HG02588 (cell line): ENCODE measurements at regions not wholly inside any gene's neighbourhood (a gene's known extent, or its start where the extent isn't known, plus 50 kb on each side); places are given as distances from the start of the nearest gene placed in this dataset.

ENCODE experiments used
- ATAC-seq: cut with Tn5 transposase; IDR thresholded peaks from one replicate; pipeline ENCODE4 v1.9.1; 2021; ENCODE audit warnings: mild to moderate bottlenecking, moderate library complexity; ENCODE audit not compliant: unreplicated experiment

DNA sequence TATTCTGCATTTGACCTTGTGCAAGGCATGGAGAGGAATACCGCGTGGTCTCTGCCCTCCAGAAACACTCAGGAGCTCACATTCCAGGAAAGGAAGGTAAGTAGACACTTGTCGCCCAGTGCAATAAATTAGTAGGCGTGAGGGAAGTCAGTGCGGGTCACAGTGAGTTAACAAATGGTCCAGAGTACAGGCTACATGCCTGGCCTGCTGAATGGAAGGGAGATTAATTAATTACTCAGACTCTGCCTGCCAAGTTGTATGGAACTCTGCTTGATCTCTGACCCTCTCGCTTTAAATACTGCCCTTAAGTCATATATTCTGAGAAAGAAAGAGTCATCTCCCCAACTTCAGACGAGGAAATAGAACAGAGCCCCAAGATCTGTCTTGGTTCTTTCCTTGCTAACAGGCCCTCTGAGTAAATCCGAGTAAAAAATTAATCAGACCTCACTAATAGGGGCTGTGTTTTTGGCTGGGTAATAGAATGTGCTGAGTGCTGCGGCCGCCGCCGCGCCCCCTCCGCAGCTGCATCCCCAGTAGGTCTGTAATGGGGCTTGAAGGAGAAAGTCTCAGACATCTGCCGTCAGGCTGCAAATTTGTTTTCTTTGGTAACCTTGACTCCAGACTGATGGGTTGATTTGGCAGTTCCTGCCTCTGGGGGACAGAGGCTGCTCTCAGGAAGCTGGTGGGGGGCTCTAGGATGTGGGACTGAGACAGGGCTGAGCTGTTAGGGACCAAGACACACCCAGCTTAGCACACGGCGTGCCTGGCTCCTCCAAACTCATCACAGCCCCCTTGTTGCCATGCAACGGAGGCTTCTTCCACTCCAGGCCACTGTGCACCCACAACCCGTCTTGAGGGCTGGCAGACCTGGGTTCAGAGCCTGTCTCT is 144.4 kb downstream of the NSG2 start:
- ATAC-seq, result no peak

GRCh38 chr5:174191076-174191475 is 145.6 kb downstream of the NSG2 start:
- ATAC-seq, result no peak

DNA sequence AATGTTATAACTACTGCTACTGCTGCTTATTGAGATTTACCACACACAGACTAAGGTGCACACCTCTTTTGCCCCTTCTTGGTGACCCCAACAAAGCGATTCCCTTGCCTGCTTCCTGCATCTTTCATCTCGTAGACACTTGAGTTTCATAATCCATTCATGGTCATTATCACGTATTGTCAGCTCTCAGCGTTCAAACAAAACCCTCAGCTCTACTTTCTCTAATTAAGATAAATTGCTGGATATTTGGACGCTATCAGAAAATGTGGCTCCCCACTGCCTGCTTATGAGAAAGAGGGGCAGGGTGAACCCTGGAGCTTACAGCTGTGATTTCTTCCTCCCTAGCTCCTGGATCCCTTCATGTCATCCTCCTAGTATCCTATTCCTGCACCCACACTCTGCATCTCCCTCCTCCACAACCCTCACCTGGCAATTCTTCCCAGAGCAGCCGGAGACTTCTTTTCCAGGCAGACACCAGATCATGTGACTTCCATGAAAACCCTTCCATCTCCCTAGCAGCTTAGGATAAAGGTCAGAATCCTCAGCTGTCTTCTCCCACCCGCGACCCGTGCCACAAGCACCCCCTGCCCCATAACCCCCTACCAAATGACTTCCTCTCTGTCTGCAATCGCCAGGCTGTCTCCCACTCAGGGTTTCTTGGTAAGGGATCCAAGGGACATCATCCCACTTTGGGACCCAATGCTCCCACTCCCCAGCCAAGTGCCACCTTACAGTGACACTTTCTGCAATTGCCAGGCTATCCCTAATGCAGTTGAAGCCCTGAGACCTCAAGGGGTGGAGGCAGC is 146.5 kb downstream of the NSG2 start:
- no peak for ATAC-seq

DNA sequence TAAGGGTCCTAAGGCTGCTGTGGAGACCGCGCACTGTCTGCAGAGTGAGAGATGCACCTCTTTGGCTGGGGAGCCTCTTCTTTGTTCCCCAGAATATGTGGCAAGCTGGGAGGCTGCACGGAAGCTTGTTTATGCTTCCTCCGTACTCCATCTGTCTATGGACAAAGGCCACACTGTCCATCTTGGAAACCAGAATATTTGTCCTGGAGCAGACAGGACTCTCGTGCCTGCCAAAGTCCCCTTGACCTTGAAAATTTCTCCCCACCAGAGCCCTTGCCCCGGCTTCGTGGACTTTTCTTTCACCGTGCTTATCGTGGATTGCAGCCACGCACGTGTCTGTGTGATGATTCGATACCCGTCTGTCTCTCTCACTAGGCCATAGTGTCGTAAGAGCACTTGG is 147.4 kb downstream of the NSG2 start:
- no peak for ATAC-seq

- ATAC-seq, result no peak
Observed at GRCh38 chr5:174195517-174195916, 150.0 kb downstream of the NSG2 start.

- ATAC-seq, result no peak
Observed at GRCh38 chr5:174197929-174198328, 152.4 kb downstream of the NSG2 start.

- ATAC-seq, result no peak
Observed at GRCh38 chr5:174198541-174198940, 153.0 kb downstream of the NSG2 start.

DNA sequence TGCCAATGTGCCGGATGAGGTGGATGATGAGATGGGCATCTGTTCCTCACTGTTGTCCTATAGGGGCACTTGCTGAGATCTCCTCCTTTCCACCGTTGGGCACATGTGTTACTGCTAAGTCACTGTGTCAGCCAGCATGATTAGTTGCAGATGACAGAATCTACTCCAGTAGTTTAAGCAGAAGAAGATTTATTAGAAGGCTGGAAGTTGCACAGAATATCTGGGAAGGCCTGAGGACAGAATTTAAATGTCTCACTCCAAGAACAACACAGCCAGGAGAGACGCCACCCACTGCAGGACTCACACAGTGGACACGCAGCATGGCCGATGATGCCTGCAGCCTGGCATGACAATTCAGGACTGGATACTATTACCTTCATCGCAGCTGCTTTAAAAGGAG is 157.5 kb downstream of the NSG2 start:
- no peak for ATAC-seq

DNA sequence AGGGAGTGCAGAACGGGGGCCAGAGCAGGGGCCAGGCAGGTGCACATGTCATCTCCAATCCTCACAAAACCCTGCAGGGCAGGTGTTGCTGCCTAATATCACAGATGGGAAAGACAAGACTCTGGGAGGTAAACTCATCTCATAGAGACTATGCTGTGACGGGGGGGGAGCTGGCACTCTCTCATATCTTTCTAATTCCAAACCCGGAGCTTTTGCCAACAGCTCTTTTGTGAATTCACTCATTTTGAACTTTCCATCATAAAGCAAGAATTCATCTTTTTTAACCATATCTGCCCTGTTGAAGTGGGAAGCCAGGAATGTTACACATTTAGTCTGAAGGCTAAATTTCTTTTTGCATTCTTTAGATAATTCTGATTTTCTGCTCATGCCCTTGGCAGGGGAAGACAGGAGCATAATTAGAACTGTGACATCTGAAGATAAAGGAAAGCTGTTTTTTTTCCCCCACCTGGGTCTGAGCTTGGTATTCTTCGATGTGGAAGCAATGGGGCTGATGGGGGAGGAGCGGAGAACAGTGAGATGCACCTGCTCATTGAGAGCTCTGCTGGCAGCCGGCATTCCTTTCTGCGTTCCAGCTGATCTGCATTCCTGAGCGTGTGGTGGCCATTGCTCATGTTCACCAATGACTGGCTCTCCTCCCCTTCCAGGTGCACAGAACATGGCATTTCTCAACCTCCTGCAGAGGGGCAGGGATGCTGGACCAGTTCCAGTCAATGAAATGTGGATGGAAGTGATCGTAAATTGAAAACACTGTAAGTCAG is 159.2 kb downstream of the NSG2 start:
- ATAC-seq, result no peak

- ATAC-seq, result no peak
Observed at GRCh38 chr5:174205939-174206338, 160.4 kb downstream of the NSG2 start.

GRCh38 chr5:174210596-174211276 is 165.2 kb downstream of the NSG2 start:
- no peak for ATAC-seq

GRCh38 chr5:174211277-174211626 is 165.7 kb downstream of the NSG2 start:
- ATAC-seq, result no peak

GRCh38 chr5:174217527-174217926 is 172.0 kb downstream of the NSG2 start:
- ATAC-seq, result no peak

DNA sequence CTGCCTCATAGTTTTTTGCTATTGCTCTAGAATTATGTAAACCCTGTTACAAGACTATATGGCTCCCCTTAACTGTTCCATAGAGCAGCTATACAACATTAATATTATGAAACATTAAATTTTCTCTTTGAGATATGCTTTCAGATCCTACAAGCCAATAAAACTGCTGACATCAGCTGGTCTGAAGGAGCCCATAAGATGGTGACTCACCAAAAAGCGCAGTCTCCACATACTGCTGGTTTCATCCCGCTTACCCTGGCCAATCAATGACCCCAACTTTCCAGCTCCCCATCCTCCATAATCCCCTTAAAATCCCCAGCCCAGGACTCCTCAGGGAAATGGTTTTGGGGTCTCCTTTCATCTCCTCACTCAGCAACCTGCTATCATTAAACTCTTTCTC is 172.7 kb downstream of the NSG2 start:
- ATAC-seq, result no peak

GRCh38 chr5:174220417-174220816 is 174.9 kb downstream of the NSG2 start:
- ATAC-seq, result no peak

DNA sequence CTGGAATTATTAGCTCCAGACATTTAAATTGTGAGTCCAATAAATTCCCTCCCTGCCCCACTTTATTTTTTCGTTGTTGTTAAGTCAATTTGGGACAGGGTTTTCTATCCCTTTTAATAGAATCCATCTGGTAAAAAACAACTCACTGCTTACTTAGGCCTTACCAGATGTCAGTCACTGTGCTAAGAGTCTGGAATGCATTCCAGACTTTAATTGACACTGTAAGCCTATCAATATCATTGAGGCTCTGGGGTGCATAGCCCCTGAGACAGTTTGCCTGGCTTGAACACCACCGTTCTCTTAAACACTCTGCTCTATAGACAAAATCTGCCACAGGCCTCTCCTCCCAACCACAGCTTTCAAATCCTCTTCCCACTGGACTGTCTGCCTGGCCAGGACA is 175.9 kb downstream of the NSG2 start:
- ATAC-seq, result no peak

DNA sequence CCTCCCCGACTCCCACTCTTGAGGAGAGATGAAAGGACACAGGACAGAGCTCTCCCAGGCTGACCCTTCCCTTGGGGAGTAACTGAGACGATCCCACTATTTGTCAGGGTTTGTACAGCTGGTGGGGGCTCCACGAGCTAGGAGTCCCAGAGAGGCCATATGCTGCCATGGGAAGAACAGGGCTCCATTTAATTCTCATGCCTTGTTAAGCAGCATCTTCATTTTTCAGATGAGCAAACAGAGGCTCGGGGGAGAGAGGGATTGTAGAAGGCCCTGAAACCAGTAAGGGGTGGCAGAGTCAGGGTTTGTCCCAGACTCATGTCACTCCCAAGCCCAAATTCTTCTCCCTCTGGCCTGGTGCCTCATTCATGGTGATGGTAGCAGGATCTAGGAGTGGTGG is 176.4 kb downstream of the NSG2 start:
- ATAC-seq, result no peak

- no peak for ATAC-seq
Observed at GRCh38 chr5:174222891-174223290, 177.4 kb downstream of the NSG2 start.

- no peak for ATAC-seq
Observed at GRCh38 chr5:174223355-174223754, 177.8 kb downstream of the NSG2 start.

DNA sequence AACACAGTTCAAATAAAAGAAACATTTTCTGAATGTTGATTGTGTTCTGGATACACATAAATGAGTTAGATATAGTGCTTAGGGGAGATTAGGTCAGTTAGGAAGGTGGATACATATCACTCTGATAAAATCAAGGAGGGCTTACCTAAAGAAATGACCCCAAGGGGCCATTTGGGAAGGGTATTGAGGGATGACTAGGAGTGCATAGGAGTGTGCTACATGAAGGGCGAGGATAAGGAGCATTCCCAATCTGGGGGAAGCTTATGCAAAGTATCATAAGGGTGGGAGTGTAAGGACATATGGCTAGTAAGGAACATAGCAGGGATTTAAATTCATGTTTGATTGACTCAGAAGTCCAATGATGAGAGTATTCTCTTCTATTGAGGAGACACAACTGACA is 183.6 kb downstream of the NSG2 start:
- no peak for ATAC-seq
